Erythroblast (primary cell): ENCODE measurements at regions not wholly inside any gene's neighbourhood (a gene's known extent, or its start where the extent isn't known, plus 50 kb on each side); places are given as distances from the start of the nearest gene placed in this dataset.

Experiments
- GATA1 ChIP-seq: IDR thresholded peaks from 2 replicates; pipeline ENCODE4 v1.6.1; 2011; ENCODE audit warnings: low read depth, mild to moderate bottlenecking, control low read depth, low read length, moderate library complexity
- POLR2A ChIP-seq: IDR thresholded peaks from 2 replicates; pipeline ENCODE4 v1.6.1; 2011; ENCODE audit warnings: mild to moderate bottlenecking, low read length

GRCh38 chr3:148435534-148435933 lies 262.2 kb upstream of the AGTR1 start:
- TF ChIP-seq POLR2A, result no peak
- no peak for TF ChIP-seq GATA1
